Endothelial cell of umbilical vein (primary cell): ENCODE measurements at regions not wholly inside any gene's neighbourhood (a gene's known extent, or its start where the extent isn't known, plus 50 kb on each side); places are given as distances from the start of the nearest gene placed in this dataset.

Experiments
- EZH2 ChIP-seq: IDR thresholded peaks from 2 replicates; pipeline ENCODE4 v1.6.1; 2012; ENCODE audit warnings: borderline replicate concordance, low read depth, mild to moderate bottlenecking, moderate library complexity, low read length, inconsistent platforms; ENCODE audit not compliant: severe bottlenecking
- JUN ChIP-seq: IDR thresholded peaks from 2 replicates; pipeline ENCODE4 v1.6.1; 2011; ENCODE audit warnings: borderline replicate concordance, low read depth; ENCODE audit not compliant: insufficient read length, insufficient read depth
- MYC ChIP-seq: IDR thresholded peaks from one replicate; pipeline ENCODE4 v1.6.1; 2011; ENCODE audit warnings: mild to moderate bottlenecking, low read depth, low read length
- POLR2A ChIP-seq: IDR thresholded peaks from 2 replicates; pipeline ENCODE4 v1.6.1; 2012; ENCODE audit warnings: low read depth, mild to moderate bottlenecking, control low read depth, low read length
- POLR2AphosphoS5 ChIP-seq: IDR thresholded peaks from 2 replicates; pipeline ENCODE4 v1.6.1; 2012; ENCODE audit warnings: low read depth, mild to moderate bottlenecking, control low read depth, low read length, moderate library complexity; ENCODE audit not compliant: insufficient read depth
- TF ChIP-seq, protein P1 (sequence below), 2 donors: IDR thresholded peaks; 1 replicate in 1 of 2; 2 replicates in 1 of 2; pipeline ENCODE4 v1.5.1; 2011; ENCODE audit warnings: low read length in 2 of 2, mild to moderate bottlenecking in 2 of 2, moderate library complexity in 2 of 2, control low read depth in 1 of 2, inconsistent platforms in 1 of 2, low read depth in 1 of 2; ENCODE audit not compliant: insufficient read depth in 1 of 2; ENCODE audit errors: extremely low read depth in 1 of 2
- TF ChIP-seq, protein P2 (sequence below): IDR thresholded peaks from 2 replicates; pipeline ENCODE4 v1.6.1; 2011; ENCODE audit not compliant: insufficient read depth, insufficient read length

- TF ChIP-seq, protein P1, sequence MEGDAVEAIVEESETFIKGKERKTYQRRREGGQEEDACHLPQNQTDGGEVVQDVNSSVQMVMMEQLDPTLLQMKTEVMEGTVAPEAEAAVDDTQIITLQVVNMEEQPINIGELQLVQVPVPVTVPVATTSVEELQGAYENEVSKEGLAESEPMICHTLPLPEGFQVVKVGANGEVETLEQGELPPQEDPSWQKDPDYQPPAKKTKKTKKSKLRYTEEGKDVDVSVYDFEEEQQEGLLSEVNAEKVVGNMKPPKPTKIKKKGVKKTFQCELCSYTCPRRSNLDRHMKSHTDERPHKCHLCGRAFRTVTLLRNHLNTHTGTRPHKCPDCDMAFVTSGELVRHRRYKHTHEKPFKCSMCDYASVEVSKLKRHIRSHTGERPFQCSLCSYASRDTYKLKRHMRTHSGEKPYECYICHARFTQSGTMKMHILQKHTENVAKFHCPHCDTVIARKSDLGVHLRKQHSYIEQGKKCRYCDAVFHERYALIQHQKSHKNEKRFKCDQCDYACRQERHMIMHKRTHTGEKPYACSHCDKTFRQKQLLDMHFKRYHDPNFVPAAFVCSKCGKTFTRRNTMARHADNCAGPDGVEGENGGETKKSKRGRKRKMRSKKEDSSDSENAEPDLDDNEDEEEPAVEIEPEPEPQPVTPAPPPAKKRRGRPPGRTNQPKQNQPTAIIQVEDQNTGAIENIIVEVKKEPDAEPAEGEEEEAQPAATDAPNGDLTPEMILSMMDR (IDR thresholded peaks at IDR 0.05; ENCODE audit: extremely low read depth in 1 of 2, insufficient read depth in 1 of 2, low read depth in 1 of 2, low read length in 2 of 2), result no peak
- no peak for TF ChIP-seq EZH2
- no peak for TF ChIP-seq POLR2AphosphoS5
- TF ChIP-seq POLR2A, result no peak
- TF ChIP-seq, protein P2, sequence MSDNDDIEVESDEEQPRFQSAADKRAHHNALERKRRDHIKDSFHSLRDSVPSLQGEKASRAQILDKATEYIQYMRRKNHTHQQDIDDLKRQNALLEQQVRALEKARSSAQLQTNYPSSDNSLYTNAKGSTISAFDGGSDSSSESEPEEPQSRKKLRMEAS, result no peak
- TF ChIP-seq JUN, result no peak
- no peak for TF ChIP-seq MYC
Measured at GRCh38 chr6:167589615-167589940, 237.1 kb upstream of the AFDN start.
